Heart right ventricle (tissue), 16 donors: ENCODE measurements at regions not wholly inside any gene's neighbourhood (a gene's known extent, or its start where the extent isn't known, plus 50 kb on each side); places are given as distances from the start of the nearest gene placed in this dataset.

ENCODE experiments used
- ATAC-seq, 8 donors: fragments of 200-7000 bp; cut with Tn5 transposase; one replicate each; pipeline ENCODE4 v1.9.1; 2020; ENCODE audit warnings: mild to moderate bottlenecking in 8 of 8, moderate library complexity in 8 of 8, moderate number of reproducible peaks in 1 of 8
- DNase-seq, 2 donors: peaks; one replicate each; pipeline ENCODE4 v3.0.0-alpha.2; 2020
- H3K27ac ChIP-seq, 10 donors: fragments of 200-600 bp; sonication (generic) in 2 of 10; one replicate each; pipeline versions ENCODE4 v1.5.0 to v1.8.0; 2020 to 2022; ENCODE audit warnings: mild to moderate bottlenecking in 3 of 10
- H3K27me3 ChIP-seq, 7 donors: fragments of 200-600 bp; one replicate each; pipeline ENCODE4 v1.8.0; 2021 to 2022; ENCODE audit warnings: mild to moderate bottlenecking in 2 of 7
- H3K36me3 ChIP-seq, 9 donors: fragments of 200-600 bp; sonication (generic) in 1 of 9; one replicate each; pipeline versions ENCODE4 v1.5.0 to v1.8.0; 2020 to 2022; ENCODE audit warnings: mild to moderate bottlenecking in 2 of 9
- H3K4me1 ChIP-seq, 9 donors: fragments of 200-600 bp; sonication (generic) in 1 of 9; one replicate each; pipeline versions ENCODE4 v1.5.0 to v1.8.0; 2020 to 2022; ENCODE audit warnings: mild to moderate bottlenecking in 4 of 9
- H3K4me3 ChIP-seq, 10 donors: fragments of 200-600 bp; sonication (generic) in 2 of 10; one replicate each; pipeline versions ENCODE4 v1.5.0 to v1.8.0; 2020 to 2022; ENCODE audit warnings: mild to moderate bottlenecking in 7 of 10, moderate library complexity in 2 of 10
- H3K9me3 ChIP-seq, 11 donors: fragments of 200-600 bp in 10 of 11; sonication (generic) in 2 of 11; one replicate each; pipeline versions ENCODE4 v1.5.0 to v1.8.0; 2013 to 2022; ENCODE audit warnings: mild to moderate bottlenecking in 2 of 11, control low read depth in 1 of 11, moderate library complexity in 1 of 11
- CTCF ChIP-seq, 9 donors: fragments of 200-600 bp; sonication (generic) in 2 of 9; IDR thresholded peaks; one replicate each; pipeline versions ENCODE4 v1.5.0 to v1.8.0; 2021 to 2022; ENCODE audit warnings: antibody characterized with exemption in 9 of 9, mild to moderate bottlenecking in 5 of 9, moderate library complexity in 1 of 9
- WGBS, 2 donors: extraction: QIAGEN DNeasy Blood & Tissue Kit; methylation state at CpG; one replicate each; pipeline ENCODE4 v1.1.7; 2013; ENCODE audit warnings: inconsistent platforms in 1 of 2; 5-methylcytosine and 5-hydroxymethylcytosine counted together
- intact Hi-C, 10 donors: fragments of 100-400 bp; cut with DNase I; formaldehyde crosslinking; loops; one replicate each; pipeline versions ENCODE4 v1.11.1 to v1.14.2; 2022
- donor health status: Arrhythmogenic right ventricular cardiomyopathy.
- donor health status: ischemic (EF 13 %, LVEDD 7.1; RV severe dilation, severe dysfunction).
- donor health status: healthy with polysubstance abuse.
- donor health status: DM: no; HTN: yes; CAD: no.
- donor health status: DM: no; HTN: no; CAD: no.
- donor health status: ischemic (EF 25% LVEDD 6.9; RV normal size, moderate dysfunction).
- donor health status: ischemic (EF 25% LVEDD 5.7; RV mildly dilated, moderate dysfunction).
- donor health status: healthy.
- donor health status: DM: yes; HTN: yes; CAD: no.
- donor health status: Ischemic cardiomyopathy.
- donor health status: ischemic (EF 35%, LVEDD 5.7; RV mildly dilated, moderate dysfunction).
- donor health status: nonischemic (EF 11% LVEDD 7.7; RV severe dilation, severe dysfunction).
- donor health status: DM: yes; HTN: yes; CAD: no.
- donor health status: PGD.
- donor health status: ischemic (EF 29% LVEDD 5.4; RV normal size, mild dysfunction).
- donor health status: nonischemic (EF 23%, LVEDD 6.1; RV moderate dilation, normal function).

GRCh38 chr3:164524201-164524600 is 554.1 kb downstream of the SI start:
- Histone ChIP-seq H3K4me1 (no peaks in the 10 kb centered on the region), H3K27ac (no peak overlapping the region), H3K27me3 (no peaks in the 10 kb centered on the region), H3K36me3 (no peaks in the 10 kb centered on the region), H3K9me3 (peaks cover 0 to 34% (median under 1%) of the 10 kb centered on the region in 11 donors), H3K4me3 (no peak overlapping the region)
- TF ChIP-seq CTCF (IDR thresholded peaks at IDR 0.05), result no peak
- DNase-seq (no peak), ATAC-seq (no peak)
- intact Hi-C loops, result no loop called here

GRCh38 chr3:164522073-164522763 is 556.1 kb downstream of the SI start:
- WGBS, 2 donors, result 85 to 90% methylated on average over 6 of the region's 6 CpGs
- ATAC-seq, result peak in 1 of 8 donors; percentile 17
- Histone ChIP-seq H3K4me3 (no peak overlapping the region), H3K27me3 (no peaks in the 10 kb centered on the region), H3K36me3 (no peaks in the 10 kb centered on the region), H3K27ac (no peak overlapping the region), H3K4me1 (no peaks in the 10 kb centered on the region), H3K9me3 (peaks cover 0 to 45% (median 8%) of the 10 kb centered on the region in 11 donors)
- DNase-seq, result no peak
- no peak for TF ChIP-seq CTCF (IDR thresholded peaks at IDR 0.05)
- intact Hi-C loops, result no loop called here

GRCh38 chr3:164521644-164522043 is 556.7 kb downstream of the SI start:
- WGBS, 2 donors, result 68 to 96% methylated on average over 2 of the region's 2 CpGs
- no peak overlapping the region for H3K27ac ChIP-seq
- no peaks in the 10 kb centered on the region for H3K4me1 ChIP-seq
- H3K9me3 ChIP-seq, result peaks cover 0 to 50% (median 8%) of the 10 kb centered on the region in 11 donors
- no peaks in the 10 kb centered on the region for H3K36me3 ChIP-seq
- DNase-seq (no peak), ATAC-seq (peak in 1 of 8 donors; percentile 14)
- TF ChIP-seq CTCF (IDR thresholded peaks at IDR 0.05), result no peak
- no peaks in the 10 kb centered on the region for H3K27me3 ChIP-seq
- H3K4me3 ChIP-seq, result no peak overlapping the region
- intact Hi-C loops, result no loop called here

DNA sequence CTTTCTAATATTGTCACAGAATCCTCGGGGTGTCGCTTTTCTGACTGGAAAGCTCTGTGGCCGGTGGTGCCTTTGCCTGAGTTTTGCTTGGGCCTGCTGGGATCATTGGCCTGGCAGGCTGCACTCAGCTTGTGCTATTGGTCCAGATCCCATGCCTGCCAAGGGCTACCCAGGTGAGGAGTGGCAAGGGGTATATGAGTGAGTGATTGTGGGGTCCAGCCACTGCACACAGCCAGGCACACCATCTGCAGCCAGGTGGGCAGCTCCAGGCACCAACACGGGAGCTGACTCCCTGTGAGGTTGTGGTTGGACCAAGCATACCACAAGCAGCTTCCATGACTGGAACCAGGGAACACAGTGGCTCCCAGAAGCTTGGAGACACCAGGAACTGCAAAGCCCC is 557.2 kb downstream of the SI start:
- TF ChIP-seq CTCF (IDR thresholded peaks at IDR 0.05), result no peak
- peaks cover 0 to 50% (median 8%) of the 10 kb centered on the region in 11 donors for H3K9me3 ChIP-seq
- H3K4me1 ChIP-seq, result no peaks in the 10 kb centered on the region
- no peak for ATAC-seq
- intact Hi-C loops, result no loop called here
- 74 to 87% methylated on average over 4 of the region's 4 CpGs for WGBS, 2 donors
- no peak overlapping the region for H3K27ac ChIP-seq
- no peak overlapping the region for H3K4me3 ChIP-seq
- no peaks in the 10 kb centered on the region for H3K27me3 ChIP-seq
- no peak for DNase-seq
- H3K36me3 ChIP-seq, result no peaks in the 10 kb centered on the region
